GM18499 (cell line): ENCODE measurements at regions not wholly inside any gene's neighbourhood (a gene's known extent, or its start where the extent isn't known, plus 50 kb on each side); places are given as distances from the start of the nearest gene placed in this dataset.

Experiments
- ATAC-seq: cut with Tn5 transposase; IDR thresholded peaks from one replicate; pipeline ENCODE4 v1.9.1; 2021; ENCODE audit warnings: moderate number of reproducible peaks; ENCODE audit not compliant: insufficient read depth, unreplicated experiment

- no peak for ATAC-seq
Measured at GRCh38 chr18:76647322-76647721, 152.3 kb upstream of the ZNF516 start.

GRCh38 chr18:76644580-76644979 lies 149.5 kb upstream of the ZNF516 start:
- ATAC-seq: no peak

- no peak for ATAC-seq
Measured at GRCh38 chr18:76643996-76644395, 149.0 kb upstream of the ZNF516 start.

GRCh38 chr18:76643199-76643598 lies 148.2 kb upstream of the ZNF516 start:
- ATAC-seq: no peak

- ATAC-seq: no peak
Measured at GRCh38 chr18:76640438-76640837, 145.4 kb upstream of the ZNF516 start.

- ATAC-seq: no peak
Measured at GRCh38 chr18:76634564-76634963, 139.5 kb upstream of the ZNF516 start.

- no peak for ATAC-seq
Measured at GRCh38 chr18:76633588-76634269, 138.7 kb upstream of the ZNF516 start.

GRCh38 chr18:76627444-76627843 lies 132.4 kb upstream of the ZNF516 start:
- ATAC-seq: no peak

GRCh38 chr18:76626991-76627390 lies 131.9 kb upstream of the ZNF516 start:
- no peak for ATAC-seq

- ATAC-seq: no peak
Measured at GRCh38 chr18:76622651-76623050, 127.6 kb upstream of the ZNF516 start.

GRCh38 chr18:76621782-76622495 lies 126.9 kb upstream of the ZNF516 start:
- ATAC-seq: no peak

- no peak for ATAC-seq
Measured at GRCh38 chr18:76621226-76621625, 126.2 kb upstream of the ZNF516 start.

GRCh38 chr18:76620321-76621170 lies 125.5 kb upstream of the ZNF516 start:
- ATAC-seq: no peak

GRCh38 chr18:76619621-76620315 lies 124.7 kb upstream of the ZNF516 start:
- no peak for ATAC-seq

GRCh38 chr18:76619261-76619620 lies 124.2 kb upstream of the ZNF516 start:
- no peak for ATAC-seq

GRCh38 chr18:76618721-76619120 lies 123.7 kb upstream of the ZNF516 start:
- ATAC-seq: no peak

GRCh38 chr18:76616373-76616772 lies 121.3 kb upstream of the ZNF516 start:
- ATAC-seq: no peak

GRCh38 chr18:76615065-76615733 lies 120.2 kb upstream of the ZNF516 start:
- no peak for ATAC-seq

GRCh38 chr18:76613755-76614120 lies 118.7 kb upstream of the ZNF516 start:
- ATAC-seq: no peak
